Endothelial cell of umbilical vein (primary cell): ENCODE measurements at regions not wholly inside any gene's neighbourhood (a gene's known extent, or its start where the extent isn't known, plus 50 kb on each side); places are given as distances from the start of the nearest gene placed in this dataset.

ENCODE experiments used
- BruUV-seq: library from RNA; stranded (reverse); fragments of 400-500 nt; replicated peaks from 2 replicates; lab custom pipeline; 2021; lab: Mats Ljungman, UMichigan
- CTCF ChIA-PET: fragments of 300-600, 350-600 bp; sonication (Branson Sonifier 250); formaldehyde crosslinking; loops from one replicate; lab custom pipeline; 2021; ENCODE audit warnings: antibody characterized with exemption, inconsistent platforms; lab: Charles Lee
- POLR2A ChIA-PET: fragments of 300-600, 350-600 bp; sonication (Branson Sonifier 250); formaldehyde crosslinking; loops from one replicate; lab custom pipeline; 2021; ENCODE audit warnings: antibody characterized with exemption, inconsistent platforms; lab: Charles Lee
- DNase-seq: peaks from one replicate; pipeline ENCODE4 v3.0.0-alpha.2; 2011; ENCODE audit warnings: low read depth, low spot score
- FAIRE-seq: peaks from 2 replicates; lab custom pipeline; 2011; peaks lifted over from hg19 to GRCh38; lab: Jason Lieb, UNC
- H2AFZ ChIP-seq: 2 replicates; pipeline ENCODE4 v1.6.0; 2012; ENCODE audit warnings: low read depth, low read length, control low read depth, inconsistent platforms
- H3K27ac ChIP-seq: 2 replicates; pipeline ENCODE4 v1.5.1; 2011; ENCODE audit warnings: low read depth, mild to moderate bottlenecking, control low read depth, low read length, moderate library complexity; ENCODE audit not compliant: insufficient read depth
- H3K27me3 ChIP-seq, 2 experiments: 2 replicates each; pipeline versions ENCODE4 v1.6.0 to v1.6.1; 2011; ENCODE audit warnings: low read length in 2 of 2, mixed read lengths in 1 of 2; ENCODE audit not compliant: control insufficient read depth in 2 of 2, insufficient read depth in 2 of 2
- H3K36me3 ChIP-seq, 2 experiments: 2 replicates in 1 of 2; 3 replicates in 1 of 2; pipeline ENCODE4 v1.5.1; 2011; ENCODE audit warnings: low read length in 2 of 2, mild to moderate bottlenecking in 1 of 2, moderate library complexity in 1 of 2; ENCODE audit not compliant: control insufficient read depth in 2 of 2, insufficient read depth in 2 of 2; ENCODE audit errors: extremely low read depth in 1 of 2
- H3K4me1 ChIP-seq: 3 replicates; pipeline ENCODE4 v1.5.1; 2011; ENCODE audit warnings: mild to moderate bottlenecking, low read length; ENCODE audit not compliant: control insufficient read depth, insufficient read depth; ENCODE audit errors: extremely low read depth
- H3K4me2 ChIP-seq: 2 replicates; pipeline ENCODE4 v1.6.1; 2011; ENCODE audit warnings: low read length, control low read depth, mixed read lengths; ENCODE audit not compliant: insufficient read depth
- H3K4me3 ChIP-seq, 3 experiments: fragments of 200-600 bp in 1 of 3; sonication (generic), shearing (Covaris generic) in 1 of 3; replicated peaks in 1 of 3; 2 replicates each; pipeline ENCODE4 v1.5.1; 2011 to 2016; ENCODE audit warnings: control low read depth in 3 of 3, low read length in 3 of 3, mild to moderate bottlenecking in 2 of 3, inconsistent platforms in 1 of 3, low read depth in 1 of 3, moderate library complexity in 1 of 3; ENCODE audit not compliant: insufficient read depth in 1 of 3
- H3K79me2 ChIP-seq: 2 replicates; pipeline ENCODE4 v1.6.0; 2012; ENCODE audit warnings: low read length, inconsistent platforms; ENCODE audit not compliant: control insufficient read depth, insufficient read depth
- H3K9ac ChIP-seq: replicated peaks from 2 replicates; pipeline ENCODE3; 2011; ENCODE audit warnings: low read length, control low read depth; ENCODE audit not compliant: insufficient read depth; ENCODE audit errors: extremely low read depth
- H3K9me1 ChIP-seq: replicated peaks from 3 replicates; pipeline ENCODE4 v1.6.0; 2011; ENCODE audit warnings: mild to moderate bottlenecking, low read length; ENCODE audit not compliant: control insufficient read depth, insufficient read depth; ENCODE audit errors: extremely low read depth
- H3K9me3 ChIP-seq: replicated peaks from 2 replicates; pipeline ENCODE4 v1.5.1; 2012; ENCODE audit warnings: low read length, inconsistent platforms; ENCODE audit not compliant: control insufficient read depth, insufficient read depth
- H4K20me1 ChIP-seq: replicated peaks from 2 replicates; pipeline ENCODE3; 2011; ENCODE audit warnings: mild to moderate bottlenecking, low read length; ENCODE audit not compliant: control insufficient read depth, insufficient read depth; ENCODE audit errors: extremely low read depth
- EZH2 ChIP-seq: IDR thresholded peaks from 2 replicates; pipeline ENCODE4 v1.6.1; 2012; ENCODE audit warnings: borderline replicate concordance, low read depth, mild to moderate bottlenecking, moderate library complexity, low read length, inconsistent platforms; ENCODE audit not compliant: severe bottlenecking
- FOS ChIP-seq: IDR thresholded peaks from 2 replicates; pipeline ENCODE4 v1.6.1; 2011; ENCODE audit warnings: mild to moderate bottlenecking, low read length, moderate library complexity, borderline replicate concordance; ENCODE audit not compliant: insufficient read depth
- GATA2 ChIP-seq: IDR thresholded peaks from 2 replicates; pipeline ENCODE4 v1.7.0; 2011; ENCODE audit warnings: low read depth, mild to moderate bottlenecking, moderate library complexity, mixed read lengths, low read length; ENCODE audit not compliant: insufficient read length, insufficient read depth
- JUN ChIP-seq: IDR thresholded peaks from 2 replicates; pipeline ENCODE4 v1.6.1; 2011; ENCODE audit warnings: borderline replicate concordance, low read depth; ENCODE audit not compliant: insufficient read length, insufficient read depth
- MYC ChIP-seq: IDR thresholded peaks from one replicate; pipeline ENCODE4 v1.6.1; 2011; ENCODE audit warnings: mild to moderate bottlenecking, low read depth, low read length
- POLR2A ChIP-seq: IDR thresholded peaks from 2 replicates; pipeline ENCODE4 v1.6.1; 2012; ENCODE audit warnings: low read depth, mild to moderate bottlenecking, control low read depth, low read length
- POLR2AphosphoS5 ChIP-seq: IDR thresholded peaks from 2 replicates; pipeline ENCODE4 v1.6.1; 2012; ENCODE audit warnings: low read depth, mild to moderate bottlenecking, control low read depth, low read length, moderate library complexity; ENCODE audit not compliant: insufficient read depth
- dilution Hi-C: fragments of 300-500 bp; cut with MboI; formaldehyde crosslinking; loops from one replicate; pipeline ENCODE4 v1.15.0; 2019; ENCODE audit warnings: low sequenced_read_pairs; ENCODE audit not compliant: extremely low pct_ligation_motif_present
- intact Hi-C: fragments of 100-400 bp; cut with micrococcal nuclease; formaldehyde crosslinking; loops from one replicate; pipeline ENCODE4 v1.10.0; 2022
- TF ChIP-seq, protein P1 (sequence below), 2 donors: IDR thresholded peaks; 1 replicate in 1 of 2; 2 replicates in 1 of 2; pipeline ENCODE4 v1.5.1; 2011; ENCODE audit warnings: low read length in 2 of 2, mild to moderate bottlenecking in 2 of 2, moderate library complexity in 2 of 2, control low read depth in 1 of 2, inconsistent platforms in 1 of 2, low read depth in 1 of 2; ENCODE audit not compliant: insufficient read depth in 1 of 2; ENCODE audit errors: extremely low read depth in 1 of 2
- TF ChIP-seq, protein P2 (sequence below): IDR thresholded peaks from 2 replicates; pipeline ENCODE4 v1.6.1; 2011; ENCODE audit not compliant: insufficient read depth, insufficient read length

DNA sequence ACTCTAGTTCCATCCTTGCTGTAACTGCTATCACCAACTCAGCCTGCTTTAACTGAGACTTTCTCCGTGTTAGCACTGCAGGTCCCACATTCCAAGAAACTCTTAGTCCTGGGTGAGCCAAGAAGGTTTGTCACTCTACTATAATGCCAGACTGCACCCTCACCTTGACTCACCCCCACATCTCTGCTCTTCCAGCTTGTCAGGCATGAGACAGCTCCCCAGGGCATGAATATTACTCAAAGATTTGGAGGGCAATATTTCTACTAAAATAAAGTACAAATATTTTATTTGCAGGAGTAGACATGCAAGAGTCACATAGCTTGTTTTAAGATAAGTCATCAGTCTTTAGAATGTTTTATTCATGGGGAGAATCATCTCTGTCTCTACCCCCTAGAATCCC, 110.2 kb downstream of the MATN1 start:
- DNase-seq (no peak), FAIRE-seq (no peak)
- no peaks in the 10 kb centered on the region for H3K9me1 ChIP-seq
- POLR2A ChIA-PET, result no interaction called here
- CTCF ChIA-PET, result interaction anchor here (0.5 kb wide), 1 partner anchor 374 kb away, joined by 3 read pairs; no protein-coding TSS in a partner anchor
- no peak overlapping the region for H3K4me2 ChIP-seq
- H3K4me1 ChIP-seq, result no peaks in the 10 kb centered on the region
- no peak overlapping the region for H3K27ac ChIP-seq
- BruUV-seq, result no TSS peak
- H4K20me1 ChIP-seq, result no peaks in the 10 kb centered on the region
- no peak overlapping the region for H2AFZ ChIP-seq
- no peaks in the 10 kb centered on the region for H3K36me3 ChIP-seq
- H3K9ac ChIP-seq, result no peak overlapping the region
- no peaks in the 10 kb centered on the region for H3K79me2 ChIP-seq
- dilution Hi-C loops, result no loop called here
- intact Hi-C loops, result no loop called here
- H3K27me3 ChIP-seq, result no peaks in the 10 kb centered on the region
- H3K9me3 ChIP-seq, result no peaks in the 10 kb centered on the region
- no peak for TF ChIP-seq FOS
- TF ChIP-seq JUN, result no peak
- no peak for TF ChIP-seq EZH2
- TF ChIP-seq, protein P1, sequence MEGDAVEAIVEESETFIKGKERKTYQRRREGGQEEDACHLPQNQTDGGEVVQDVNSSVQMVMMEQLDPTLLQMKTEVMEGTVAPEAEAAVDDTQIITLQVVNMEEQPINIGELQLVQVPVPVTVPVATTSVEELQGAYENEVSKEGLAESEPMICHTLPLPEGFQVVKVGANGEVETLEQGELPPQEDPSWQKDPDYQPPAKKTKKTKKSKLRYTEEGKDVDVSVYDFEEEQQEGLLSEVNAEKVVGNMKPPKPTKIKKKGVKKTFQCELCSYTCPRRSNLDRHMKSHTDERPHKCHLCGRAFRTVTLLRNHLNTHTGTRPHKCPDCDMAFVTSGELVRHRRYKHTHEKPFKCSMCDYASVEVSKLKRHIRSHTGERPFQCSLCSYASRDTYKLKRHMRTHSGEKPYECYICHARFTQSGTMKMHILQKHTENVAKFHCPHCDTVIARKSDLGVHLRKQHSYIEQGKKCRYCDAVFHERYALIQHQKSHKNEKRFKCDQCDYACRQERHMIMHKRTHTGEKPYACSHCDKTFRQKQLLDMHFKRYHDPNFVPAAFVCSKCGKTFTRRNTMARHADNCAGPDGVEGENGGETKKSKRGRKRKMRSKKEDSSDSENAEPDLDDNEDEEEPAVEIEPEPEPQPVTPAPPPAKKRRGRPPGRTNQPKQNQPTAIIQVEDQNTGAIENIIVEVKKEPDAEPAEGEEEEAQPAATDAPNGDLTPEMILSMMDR (IDR thresholded peaks at IDR 0.05; ENCODE audit: extremely low read depth in 1 of 2, insufficient read depth in 1 of 2, low read depth in 1 of 2, low read length in 2 of 2), result no peak
- no peak for TF ChIP-seq POLR2A
- TF ChIP-seq GATA2, result no peak
- TF ChIP-seq POLR2AphosphoS5, result no peak
- TF ChIP-seq MYC, result no peak
- TF ChIP-seq, protein P2, sequence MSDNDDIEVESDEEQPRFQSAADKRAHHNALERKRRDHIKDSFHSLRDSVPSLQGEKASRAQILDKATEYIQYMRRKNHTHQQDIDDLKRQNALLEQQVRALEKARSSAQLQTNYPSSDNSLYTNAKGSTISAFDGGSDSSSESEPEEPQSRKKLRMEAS, result no peak
- H3K4me3 ChIP-seq, result no peak overlapping the region
